ENCODE measurements at regions not wholly inside any gene's neighbourhood (a gene's known extent, or its start where the extent isn't known, plus 50 kb on each side); places are given as distances from the start of the nearest gene placed in this dataset.

- no peak for TF ChIP-seq POLR2A (IDR thresholded peaks at IDR 0.05)
- TF ChIP-seq CTCF (IDR thresholded peaks at IDR 0.05), result no peak
Observed at GRCh38 chr10:23981520-23982309, 227.2 kb upstream of the KIAA1217 start.

All from tibial nerve (tissue), 3 donors.